IMR-90 (cell line): ENCODE measurements at regions not wholly inside any gene's neighbourhood (a gene's known extent, or its start where the extent isn't known, plus 50 kb on each side); places are given as distances from the start of the nearest gene placed in this dataset.
"Not testable (repeated sequence)": the region's sequence is repeated elsewhere in the genome, so short reads cannot be mapped to it uniquely, and the experiment has no call there.

Experiments
- ATAC-seq: fragments of 200-7000 bp; cut with Tn5 transposase; 2 replicates; pipeline ENCODE4 v1.9.1; 2020; ENCODE audit warnings: low read depth, mild to moderate bottlenecking, moderate library complexity
- BruUV-seq: library from RNA; stranded (reverse); fragments of 400-500 nt; replicated peaks from 2 replicates; lab custom pipeline; 2021; lab: Mats Ljungman, UMichigan
- CTCF ChIA-PET: fragments of 300-600 bp; formaldehyde crosslinking; extraction: SDS; loops from one replicate; lab custom pipeline; 2021; ENCODE audit warnings: antibody characterized with exemption; lab: Yijun Ruan, JAX
- POLR2A ChIA-PET: fragments of 300-600 bp; sonication (Branson Sonifier 250); formaldehyde crosslinking; loops from one replicate; lab custom pipeline; 2022; ENCODE audit warnings: antibody characterized with exemption; ENCODE audit not compliant: unreplicated experiment; lab: Charles Lee
- DNase-seq: peaks from one replicate; pipeline ENCODE4 v3.0.0; 2013
- H2AFZ ChIP-seq: replicated peaks from 2 replicates; pipeline ENCODE3; 2013; ENCODE audit warnings: low read length, mild to moderate bottlenecking; ENCODE audit not compliant: poor library complexity
- H2AK5ac ChIP-seq: 2 replicates; pipeline ENCODE4 v1.6.1; 2013; ENCODE audit warnings: low read depth, low read length, inconsistent platforms
- H2AK9ac ChIP-seq: replicated peaks from 2 replicates; pipeline ENCODE3; 2013; ENCODE audit warnings: mild to moderate bottlenecking, low read depth, low read length, moderate library complexity; ENCODE audit not compliant: poor library complexity
- H2BK120ac ChIP-seq: 2 replicates; pipeline ENCODE4 v1.6.1; 2013; ENCODE audit warnings: low read depth, low read length, inconsistent platforms
- H2BK15ac ChIP-seq: 3 replicates; pipeline ENCODE4 v1.6.1; 2013; ENCODE audit warnings: low read depth, low read length, inconsistent platforms
- H2BK20ac ChIP-seq: 2 replicates; pipeline ENCODE4 v1.6.1; 2013; ENCODE audit warnings: low read depth, mild to moderate bottlenecking, inconsistent platforms, low read length, moderate library complexity
- H2BK5ac ChIP-seq: 2 replicates; pipeline ENCODE4 v1.6.1; 2013; ENCODE audit warnings: mild to moderate bottlenecking, low read depth, low read length, inconsistent platforms; ENCODE audit not compliant: poor library complexity, severe bottlenecking
- H3K14ac ChIP-seq: replicated peaks from 2 replicates; pipeline ENCODE4 v1.6.1; 2013; ENCODE audit warnings: low read depth, low read length, inconsistent platforms
- H3K18ac ChIP-seq: 2 replicates; pipeline ENCODE4 v1.6.1; 2013; ENCODE audit warnings: low read depth, low read length, control low read depth
- H3K23ac ChIP-seq: 2 replicates; pipeline ENCODE4 v1.6.1; 2013; ENCODE audit warnings: low read depth, low read length, inconsistent platforms
- H3K27ac ChIP-seq: 2 replicates; pipeline ENCODE4 v1.5.1; 2013; ENCODE audit warnings: mild to moderate bottlenecking, control low read depth, low read length; ENCODE audit not compliant: insufficient read depth
- H3K27me3 ChIP-seq: 2 replicates; pipeline ENCODE4 v1.6.1; 2013; ENCODE audit warnings: low read length; ENCODE audit not compliant: control insufficient read depth, insufficient read depth
- H3K36me3 ChIP-seq: 2 replicates; pipeline ENCODE4 v1.6.1; 2013; ENCODE audit warnings: low read length, mixed read lengths; ENCODE audit not compliant: control insufficient read depth, insufficient read depth
- H3K4ac ChIP-seq: 2 replicates; pipeline ENCODE4 v1.6.1; 2013; ENCODE audit warnings: low read depth, low read length, inconsistent platforms
- H3K4me1 ChIP-seq: 2 replicates; pipeline ENCODE4 v1.6.1; 2013; ENCODE audit warnings: low read length, mixed read lengths; ENCODE audit not compliant: control insufficient read depth, insufficient read depth
- H3K4me2 ChIP-seq: 2 replicates; pipeline ENCODE4 v1.6.1; 2013; ENCODE audit warnings: low read depth, mild to moderate bottlenecking, control low read depth, low read length, moderate library complexity
- H3K4me3 ChIP-seq: 2 replicates; pipeline ENCODE4 v1.5.1; 2013; ENCODE audit warnings: low read depth, mild to moderate bottlenecking, control low read depth, low read length, moderate library complexity; ENCODE audit not compliant: insufficient read depth
- H3K56ac ChIP-seq: 2 replicates; pipeline ENCODE4 v1.6.1; 2013; ENCODE audit warnings: low read length, inconsistent platforms; ENCODE audit not compliant: insufficient read depth; ENCODE audit errors: extremely low read depth
- H3K79me1 ChIP-seq, 2 experiments: 2 replicates each; pipeline ENCODE4 v1.6.1; 2013; ENCODE audit warnings: low read length in 2 of 2, inconsistent platforms in 1 of 2, low read depth in 1 of 2
- H3K9ac ChIP-seq: 2 replicates; pipeline ENCODE4 v1.6.1; 2013; ENCODE audit warnings: low read depth, low read length, control low read depth
- H3K9me1 ChIP-seq: 2 replicates; pipeline ENCODE4 v1.6.1; 2013; ENCODE audit warnings: low read length, inconsistent platforms; ENCODE audit not compliant: insufficient read depth
- H3K9me3 ChIP-seq: 2 replicates; pipeline ENCODE4 v1.6.1; 2013; ENCODE audit warnings: low read length; ENCODE audit not compliant: control insufficient read depth, insufficient read depth
- H4K20me1 ChIP-seq: 2 replicates; pipeline ENCODE4 v1.6.1; 2013; ENCODE audit warnings: low read length, inconsistent platforms; ENCODE audit not compliant: insufficient read depth
- H4K5ac ChIP-seq: 2 replicates; pipeline ENCODE4 v1.6.1; 2013; ENCODE audit warnings: mild to moderate bottlenecking, low read depth, low read length, control low read depth
- H4K8ac ChIP-seq, 2 experiments: 2 replicates each; pipeline ENCODE4 v1.6.1; 2013; ENCODE audit warnings: low read depth in 2 of 2, low read length in 2 of 2, control low read depth in 1 of 2, inconsistent platforms in 1 of 2
- H4K91ac ChIP-seq: 2 replicates; pipeline ENCODE4 v1.6.1; 2013; ENCODE audit warnings: low read depth, low read length, inconsistent platforms; ENCODE audit not compliant: insufficient read depth
- POLR2A ChIP-seq: IDR thresholded peaks from 2 replicates; pipeline ENCODE4 v1.6.1; 2012; ENCODE audit warnings: mild to moderate bottlenecking, low read depth, low read length
- WGBS, 2 experiments: methylation state at CpG; one replicate each; pipeline versions ENCODE4 v1.1.5 to v1.1.7; 2013; ENCODE audit warnings: missing lambda C conversion rate in 2 of 2; ENCODE audit not compliant: insufficient read length in 1 of 2; ENCODE audit errors: extremely low coverage in 2 of 2; 5-methylcytosine and 5-hydroxymethylcytosine counted together
- dilution Hi-C: fragments of 300-500 bp; cut with HindIII; formaldehyde crosslinking; loops from one replicate; pipeline ENCODE4 v1.14.3; 2018; ENCODE audit warnings: low sequenced_read_pairs; ENCODE audit not compliant: unreplicated experiment
- in situ Hi-C: fragments of 300-500 bp; cut with MboI; formaldehyde crosslinking; loops from 3 replicates; pipeline ENCODE4 v1.14.3; 2019; ENCODE audit warnings: low sequenced_read_pairs, inconsistent platforms, mixed read lengths
- intact Hi-C: fragments of 100-400 bp; cut with micrococcal nuclease; formaldehyde crosslinking; loops from 2 replicates; pipeline ENCODE4 v1.10.0; 2022

- Histone ChIP-seq H3K9ac (no peak overlapping the region), H2BK5ac (no peak overlapping the region), H4K20me1 (no peaks in the 10 kb centered on the region), H3K18ac (no peak overlapping the region), H4K8ac (no peak overlapping the region), H4K5ac (no peak overlapping the region), H4K91ac (no peak overlapping the region), H3K23ac (no peak overlapping the region), H2AK5ac (no peak overlapping the region), H2BK120ac (no peak overlapping the region), H3K27me3 (no peaks in the 10 kb centered on the region), H3K9me1 (no peaks in the 10 kb centered on the region), H2BK20ac (no peak overlapping the region), H2AFZ (no peak overlapping the region), H3K56ac (no peak overlapping the region), H3K4ac (no peak overlapping the region), H3K36me3 (no peaks in the 10 kb centered on the region), H3K14ac (no peak overlapping the region), H3K4me3 (no peak overlapping the region), H3K27ac (no peak overlapping the region), H3K79me1 (no peaks in the 10 kb centered on the region), H3K9me3 (peaks cover 3% of the 10 kb centered on the region; the same call in 1 of the 2 replicates), H2BK15ac (no peak overlapping the region), H3K4me2 (no peak overlapping the region), H2AK9ac (no peak overlapping the region), H3K4me1 (no peaks in the 10 kb centered on the region)
- no peak for ATAC-seq
- intact Hi-C loops = no loop called here
- dilution Hi-C loops = no loop called here
- no CpG with 5 or more reads among the region's 2 CpGs for WGBS, 2 experiments
- no peak for TF ChIP-seq POLR2A
- in situ Hi-C loops = no loop called here
- DNase-seq = no peak
- POLR2A ChIA-PET = no interaction called here
- no TSS peak for BruUV-seq
- CTCF ChIA-PET = no interaction called here
Measured at GRCh38 chr21:28568692-28569091, 424.0 kb downstream of the LTN1 start.

GRCh38 chr21:28563933-28564332 is 428.7 kb downstream of the LTN1 start:
- H3K4ac ChIP-seq, H2BK5ac ChIP-seq, H2AFZ ChIP-seq, H4K20me1 ChIP-seq, H4K8ac ChIP-seq, H2BK15ac ChIP-seq, dilution Hi-C loops, H2BK20ac ChIP-seq, H3K9me1 ChIP-seq, H3K79me1 ChIP-seq, H4K91ac ChIP-seq, H3K27me3 ChIP-seq, intact Hi-C loops, H3K56ac ChIP-seq, BruUV-seq, H3K4me2 ChIP-seq, H2BK120ac ChIP-seq, H3K14ac ChIP-seq, H3K36me3 ChIP-seq, H3K4me3 ChIP-seq, CTCF ChIA-PET, H3K18ac ChIP-seq, POLR2A ChIA-PET, H4K5ac ChIP-seq, H3K9ac ChIP-seq, H3K4me1 ChIP-seq, in situ Hi-C loops, H2AK9ac ChIP-seq, H3K9me3 ChIP-seq, ATAC-seq, H3K23ac ChIP-seq, H2AK5ac ChIP-seq, DNase-seq, H3K27ac ChIP-seq: not testable (repeated sequence)
- WGBS, 2 experiments = no CpG with 5 or more reads among the region's 18 CpGs
